ENCODE measurements at regions not wholly inside any gene's neighbourhood (a gene's known extent, or its start where the extent isn't known, plus 50 kb on each side); places are given as distances from the start of the nearest gene placed in this dataset.

- no peak for DNase-seq
Measured at GRCh38 chr10:65846541-65846940, 1079.3 kb upstream of the LRRTM3 start.

GRCh38 chr10:65846949-65847348 is 1078.9 kb upstream of the LRRTM3 start:
- no peak for DNase-seq

GRCh38 chr10:65847436-65848230 is 1078.2 kb upstream of the LRRTM3 start:
- no peak for DNase-seq

GRCh38 chr10:65858841-65859240 is 1067.0 kb upstream of the LRRTM3 start:
- no peak for DNase-seq

- no peak for DNase-seq
Measured at GRCh38 chr10:65861249-65861648, 1064.6 kb upstream of the LRRTM3 start.

Measured in NCI-H226 (cell line).